ENCODE measurements at regions not wholly inside any gene's neighbourhood (a gene's known extent, or its start where the extent isn't known, plus 50 kb on each side); places are given as distances from the start of the nearest gene placed in this dataset.

DNA sequence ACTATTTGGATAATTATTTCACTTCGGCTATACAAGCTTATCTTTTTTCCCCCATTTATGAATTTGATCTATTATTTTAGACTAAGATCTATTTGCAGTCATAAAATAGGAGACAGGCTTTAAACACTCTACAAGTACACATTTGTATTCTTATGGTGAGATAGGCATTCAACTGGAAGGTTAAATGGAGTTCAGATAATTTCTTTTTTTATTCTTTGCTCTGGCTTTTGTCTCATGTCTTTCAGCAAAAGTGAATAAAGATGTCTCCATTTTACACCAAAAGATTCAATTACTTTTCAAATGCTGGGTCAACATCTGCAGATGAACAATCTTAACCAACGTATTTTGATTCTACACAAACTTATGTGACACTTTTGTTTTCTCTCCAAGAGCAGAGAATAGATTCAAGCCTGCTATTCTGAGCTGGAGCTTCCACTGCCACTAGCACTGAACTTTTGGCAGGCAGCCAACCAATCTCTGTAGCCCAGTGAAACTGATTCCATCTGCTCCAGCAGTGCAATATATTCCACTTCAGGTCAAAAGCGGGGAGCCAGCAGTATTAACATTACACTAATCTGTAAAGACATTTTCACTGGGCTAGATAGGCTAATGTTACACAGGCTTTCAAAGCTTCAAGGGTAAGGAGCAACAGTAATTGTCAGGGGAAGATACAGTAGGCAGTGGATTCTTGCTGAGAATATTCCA is 452.0 kb upstream of the ZNF608 start:
- no peak for TF ChIP-seq POLR2A (IDR thresholded peaks at IDR 0.05)
- TF ChIP-seq, protein P1, sequence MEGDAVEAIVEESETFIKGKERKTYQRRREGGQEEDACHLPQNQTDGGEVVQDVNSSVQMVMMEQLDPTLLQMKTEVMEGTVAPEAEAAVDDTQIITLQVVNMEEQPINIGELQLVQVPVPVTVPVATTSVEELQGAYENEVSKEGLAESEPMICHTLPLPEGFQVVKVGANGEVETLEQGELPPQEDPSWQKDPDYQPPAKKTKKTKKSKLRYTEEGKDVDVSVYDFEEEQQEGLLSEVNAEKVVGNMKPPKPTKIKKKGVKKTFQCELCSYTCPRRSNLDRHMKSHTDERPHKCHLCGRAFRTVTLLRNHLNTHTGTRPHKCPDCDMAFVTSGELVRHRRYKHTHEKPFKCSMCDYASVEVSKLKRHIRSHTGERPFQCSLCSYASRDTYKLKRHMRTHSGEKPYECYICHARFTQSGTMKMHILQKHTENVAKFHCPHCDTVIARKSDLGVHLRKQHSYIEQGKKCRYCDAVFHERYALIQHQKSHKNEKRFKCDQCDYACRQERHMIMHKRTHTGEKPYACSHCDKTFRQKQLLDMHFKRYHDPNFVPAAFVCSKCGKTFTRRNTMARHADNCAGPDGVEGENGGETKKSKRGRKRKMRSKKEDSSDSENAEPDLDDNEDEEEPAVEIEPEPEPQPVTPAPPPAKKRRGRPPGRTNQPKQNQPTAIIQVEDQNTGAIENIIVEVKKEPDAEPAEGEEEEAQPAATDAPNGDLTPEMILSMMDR (IDR thresholded peaks at IDR 0.05) = no peak
